ENCODE measurements at regions not wholly inside any gene's neighbourhood (a gene's known extent, or its start where the extent isn't known, plus 50 kb on each side); places are given as distances from the start of the nearest gene placed in this dataset.

GRCh38 chr13:33494596-33495204, 209.1 kb upstream of the STARD13 start:
- Mint-ChIP-seq H3K4me1 (ENCODE audit: low read depth) (peaks cover 4% of the 10 kb centered on the region), H3K27me3 (ENCODE audit: low read depth) (peaks cover 7% of the 10 kb centered on the region), H3K9me3 (no peaks in the 10 kb centered on the region), H3K27ac (no peak overlapping the region), H3K36me3 (ENCODE audit: low read depth) (no peaks in the 10 kb centered on the region), H3K4me3 (ENCODE audit: low read depth) (no peak overlapping the region)
- DNase-seq (ENCODE audit: low spot score), result no peak
- intact Hi-C loops (cut with micrococcal nuclease), result no loop called here

DNA sequence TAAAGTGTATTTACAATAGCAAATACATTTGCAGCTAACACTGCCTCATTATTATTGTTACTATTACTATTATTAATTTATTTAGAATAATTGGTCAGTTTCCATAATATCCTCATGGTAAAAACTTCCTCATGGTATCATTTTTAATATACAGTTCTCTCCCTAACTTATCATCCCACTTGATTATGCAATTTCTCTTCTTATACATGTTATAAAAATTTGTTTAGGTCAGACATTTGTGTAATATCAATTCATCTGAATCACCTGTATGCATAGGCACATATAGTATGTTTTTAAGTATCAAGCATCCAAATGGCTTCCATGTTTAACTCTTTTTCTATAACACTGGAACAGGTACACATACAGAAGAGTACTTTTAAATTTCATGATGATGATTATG, 210.8 kb upstream of the STARD13 start:
- intact Hi-C loops (cut with micrococcal nuclease), result no loop called here
- no peak overlapping the region for H3K27ac Mint-ChIP-seq
- H3K4me1 Mint-ChIP-seq (ENCODE audit: low read depth), result peaks cover 4% of the 10 kb centered on the region
- H3K9me3 Mint-ChIP-seq, result no peaks in the 10 kb centered on the region
- H3K27me3 Mint-ChIP-seq (ENCODE audit: low read depth), result peaks cover 9% of the 10 kb centered on the region
- no peaks in the 10 kb centered on the region for H3K36me3 Mint-ChIP-seq (ENCODE audit: low read depth)
- H3K4me3 Mint-ChIP-seq (ENCODE audit: low read depth), result no peak overlapping the region
- DNase-seq (ENCODE audit: low spot score), result no peak

DNA sequence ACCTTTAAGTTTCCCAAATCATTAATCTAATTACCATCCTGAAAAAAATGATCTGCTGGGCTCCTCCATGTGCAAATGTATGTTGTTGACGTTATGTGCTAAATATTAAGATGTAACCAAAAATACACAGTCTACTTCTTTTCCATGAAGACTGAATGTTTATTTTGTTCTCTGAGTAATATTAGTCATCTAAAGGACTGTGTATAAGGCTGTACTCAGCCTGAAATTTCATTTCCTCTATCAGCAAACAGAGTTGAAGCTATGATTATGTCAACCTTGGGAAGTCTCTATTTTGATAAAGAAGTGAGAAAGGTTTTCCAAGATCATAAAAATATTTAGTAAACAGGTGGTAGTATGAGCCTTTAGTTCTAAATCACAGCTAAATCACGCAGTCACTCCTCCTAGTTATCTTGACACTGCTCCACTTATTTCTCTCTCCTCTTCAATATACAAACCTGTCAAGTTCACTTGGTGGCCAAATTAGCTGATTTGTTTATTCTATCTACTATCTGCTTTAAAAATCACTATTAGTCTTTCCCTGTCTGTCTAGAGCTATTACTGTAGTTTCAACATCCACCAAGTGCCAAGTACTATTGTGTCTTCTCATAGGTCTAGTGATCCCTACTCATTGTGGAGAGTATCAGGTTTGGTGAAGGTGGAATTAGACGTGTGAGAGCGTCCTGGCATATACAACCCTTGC, 211.7 kb upstream of the STARD13 start:
- no peaks in the 10 kb centered on the region for H3K9me3 Mint-ChIP-seq
- DNase-seq (ENCODE audit: low spot score), result no peak
- no peaks in the 10 kb centered on the region for H3K36me3 Mint-ChIP-seq (ENCODE audit: low read depth)
- intact Hi-C loops (cut with micrococcal nuclease), result no loop called here
- peaks cover 12% of the 10 kb centered on the region for H3K27me3 Mint-ChIP-seq (ENCODE audit: low read depth)
- peaks cover 4% of the 10 kb centered on the region for H3K4me1 Mint-ChIP-seq (ENCODE audit: low read depth)
- no peak overlapping the region for H3K27ac Mint-ChIP-seq
- H3K4me3 Mint-ChIP-seq (ENCODE audit: low read depth), result no peak overlapping the region

DNA sequence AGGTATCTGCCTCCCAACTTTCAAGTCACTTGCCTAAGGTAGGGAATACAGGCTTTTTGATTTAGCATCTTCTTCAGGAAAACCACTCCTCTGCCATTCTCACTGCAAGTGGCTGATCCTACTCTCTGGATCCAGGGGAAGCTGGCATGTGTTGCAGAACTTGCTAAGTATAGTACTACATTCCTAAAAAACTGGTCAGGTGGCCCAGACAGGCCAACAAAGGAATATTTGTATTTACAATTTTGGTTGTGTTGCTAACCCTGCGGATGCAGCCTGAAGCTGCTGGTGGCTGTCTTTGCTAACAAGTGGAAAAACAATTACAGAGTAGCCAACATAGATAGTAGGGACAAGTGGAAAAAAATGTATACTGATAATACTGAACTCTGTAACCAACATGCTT, 222.5 kb upstream of the STARD13 start:
- Mint-ChIP-seq H3K4me1 (ENCODE audit: low read depth) (no peaks in the 10 kb centered on the region), H3K36me3 (ENCODE audit: low read depth) (no peaks in the 10 kb centered on the region), H3K9me3 (no peaks in the 10 kb centered on the region), H3K4me3 (ENCODE audit: low read depth) (no peak overlapping the region), H3K27me3 (ENCODE audit: low read depth) (peaks cover 7% of the 10 kb centered on the region), H3K27ac (no peak overlapping the region)
- DNase-seq (ENCODE audit: low spot score), result no peak
- intact Hi-C loops (cut with micrococcal nuclease), result no loop called here

- intact Hi-C loops (cut with micrococcal nuclease), result no loop called here
- no peak overlapping the region for H3K4me3 Mint-ChIP-seq (ENCODE audit: low read depth)
- peaks cover 3% of the 10 kb centered on the region for H3K27me3 Mint-ChIP-seq (ENCODE audit: low read depth)
- H3K9me3 Mint-ChIP-seq, result no peaks in the 10 kb centered on the region
- no peaks in the 10 kb centered on the region for H3K36me3 Mint-ChIP-seq (ENCODE audit: low read depth)
- DNase-seq (ENCODE audit: low spot score), result no peak
- H3K27ac Mint-ChIP-seq, result no peak overlapping the region
- H3K4me1 Mint-ChIP-seq (ENCODE audit: low read depth), result no peaks in the 10 kb centered on the region
Measured at GRCh38 chr13:33509642-33510229, 224.2 kb upstream of the STARD13 start.

- H3K9me3 Mint-ChIP-seq, result no peaks in the 10 kb centered on the region
- no peak for DNase-seq (ENCODE audit: low spot score)
- H3K4me3 Mint-ChIP-seq (ENCODE audit: low read depth), result no peak overlapping the region
- peaks cover 3% of the 10 kb centered on the region for H3K27me3 Mint-ChIP-seq (ENCODE audit: low read depth)
- H3K36me3 Mint-ChIP-seq (ENCODE audit: low read depth), result no peaks in the 10 kb centered on the region
- H3K4me1 Mint-ChIP-seq (ENCODE audit: low read depth), result no peaks in the 10 kb centered on the region
- no peak overlapping the region for H3K27ac Mint-ChIP-seq
- intact Hi-C loops (cut with micrococcal nuclease), result no loop called here
Measured at GRCh38 chr13:33510350-33510970, 224.9 kb upstream of the STARD13 start.

GRCh38 chr13:33512880-33513554, 227.5 kb upstream of the STARD13 start:
- Mint-ChIP-seq H3K4me3 (ENCODE audit: low read depth) (no peak overlapping the region), H3K27ac (no peak overlapping the region), H3K36me3 (ENCODE audit: low read depth) (no peaks in the 10 kb centered on the region), H3K9me3 (no peaks in the 10 kb centered on the region), H3K4me1 (ENCODE audit: low read depth) (no peaks in the 10 kb centered on the region), H3K27me3 (ENCODE audit: low read depth) (peaks cover 3% of the 10 kb centered on the region)
- DNase-seq (ENCODE audit: low spot score), result no peak
- intact Hi-C loops (cut with micrococcal nuclease), result no loop called here

- intact Hi-C loops (cut with micrococcal nuclease), result no loop called here
- no peak overlapping the region for H3K27ac Mint-ChIP-seq
- H3K27me3 Mint-ChIP-seq (ENCODE audit: low read depth), result peaks cover 3% of the 10 kb centered on the region
- H3K9me3 Mint-ChIP-seq, result no peaks in the 10 kb centered on the region
- H3K4me1 Mint-ChIP-seq (ENCODE audit: low read depth), result no peaks in the 10 kb centered on the region
- no peak overlapping the region for H3K4me3 Mint-ChIP-seq (ENCODE audit: low read depth)
- H3K36me3 Mint-ChIP-seq (ENCODE audit: low read depth), result no peaks in the 10 kb centered on the region
- no peak for DNase-seq (ENCODE audit: low spot score)
Measured at GRCh38 chr13:33514362-33514761, 228.8 kb upstream of the STARD13 start.

DNA sequence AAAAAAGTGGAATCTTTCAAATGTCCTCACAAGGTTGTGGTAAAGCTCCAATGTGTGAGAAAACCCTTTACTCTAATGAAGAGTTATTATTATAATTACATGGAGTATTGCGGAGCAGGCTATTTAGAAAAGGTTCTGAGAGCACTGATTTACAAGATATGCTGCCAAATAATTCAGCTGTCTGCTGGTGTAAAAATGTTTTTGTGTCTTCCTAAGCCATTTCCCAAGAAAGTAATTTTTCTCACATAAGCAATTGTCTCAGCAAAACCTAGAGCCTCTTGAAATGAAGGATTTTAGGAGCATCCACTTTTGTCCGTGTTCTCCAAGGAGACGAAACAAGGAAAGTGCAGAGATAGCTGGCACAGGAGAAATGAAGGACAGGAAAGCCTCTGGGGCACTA, 229.6 kb upstream of the STARD13 start:
- Mint-ChIP-seq H3K27me3 (ENCODE audit: low read depth) (peaks cover 3% of the 10 kb centered on the region), H3K36me3 (ENCODE audit: low read depth) (no peaks in the 10 kb centered on the region), H3K4me1 (ENCODE audit: low read depth) (no peaks in the 10 kb centered on the region), H3K4me3 (ENCODE audit: low read depth) (no peak overlapping the region), H3K27ac (no peak overlapping the region), H3K9me3 (no peaks in the 10 kb centered on the region)
- no peak for DNase-seq (ENCODE audit: low spot score)
- intact Hi-C loops (cut with micrococcal nuclease), result no loop called here

GRCh38 chr13:33518452-33518851, 232.9 kb upstream of the STARD13 start:
- H3K36me3 Mint-ChIP-seq (ENCODE audit: low read depth), result no peaks in the 10 kb centered on the region
- intact Hi-C loops (cut with micrococcal nuclease), result no loop called here
- DNase-seq (ENCODE audit: low spot score), result no peak
- no peak overlapping the region for H3K4me3 Mint-ChIP-seq (ENCODE audit: low read depth)
- H3K9me3 Mint-ChIP-seq, result no peaks in the 10 kb centered on the region
- no peak overlapping the region for H3K27ac Mint-ChIP-seq
- H3K27me3 Mint-ChIP-seq (ENCODE audit: low read depth), result no peaks in the 10 kb centered on the region
- H3K4me1 Mint-ChIP-seq (ENCODE audit: low read depth), result no peaks in the 10 kb centered on the region

GRCh38 chr13:33519561-33520467, 234.3 kb upstream of the STARD13 start:
- Mint-ChIP-seq H3K27ac (no peak overlapping the region), H3K4me1 (ENCODE audit: low read depth) (no peaks in the 10 kb centered on the region)

GRCh38 chr13:33520468-33520839, 234.9 kb upstream of the STARD13 start:
- H3K9me3 Mint-ChIP-seq, result no peaks in the 10 kb centered on the region

More at GRCh38 chr13:33519561-33520467, 234.3 kb upstream of the STARD13 start:
- Mint-ChIP-seq H3K4me3 (ENCODE audit: low read depth) (no peak overlapping the region), H3K27me3 (ENCODE audit: low read depth) (no peaks in the 10 kb centered on the region), H3K9me3 (no peaks in the 10 kb centered on the region), H3K36me3 (ENCODE audit: low read depth) (no peaks in the 10 kb centered on the region)
- intact Hi-C loops (cut with micrococcal nuclease), result no loop called here
- no peak for DNase-seq (ENCODE audit: low spot score)

More at GRCh38 chr13:33520468-33520839, 234.9 kb upstream of the STARD13 start:
- DNase-seq (ENCODE audit: low spot score), result no peak
- Mint-ChIP-seq H3K4me1 (ENCODE audit: low read depth) (no peaks in the 10 kb centered on the region), H3K4me3 (ENCODE audit: low read depth) (no peak overlapping the region), H3K27me3 (ENCODE audit: low read depth) (no peaks in the 10 kb centered on the region), H3K27ac (no peak overlapping the region), H3K36me3 (ENCODE audit: low read depth) (no peaks in the 10 kb centered on the region)
- intact Hi-C loops (cut with micrococcal nuclease), result no loop called here

Data from activated T-helper 2 cell treated with anti-CD3 and anti-CD28 coated beads, Interferon-gamma antibody, Interleukin-2, Interleukin-4, amounts not matched to agents 10 μg/mL and 5 μg/mL and 100 μg/mL, durations not matched to agents 14 hours and 24 hours and 36 hours (primary cell).